ENCODE measurements at regions not wholly inside any gene's neighbourhood (a gene's known extent, or its start where the extent isn't known, plus 50 kb on each side); places are given as distances from the start of the nearest gene placed in this dataset.

DNA sequence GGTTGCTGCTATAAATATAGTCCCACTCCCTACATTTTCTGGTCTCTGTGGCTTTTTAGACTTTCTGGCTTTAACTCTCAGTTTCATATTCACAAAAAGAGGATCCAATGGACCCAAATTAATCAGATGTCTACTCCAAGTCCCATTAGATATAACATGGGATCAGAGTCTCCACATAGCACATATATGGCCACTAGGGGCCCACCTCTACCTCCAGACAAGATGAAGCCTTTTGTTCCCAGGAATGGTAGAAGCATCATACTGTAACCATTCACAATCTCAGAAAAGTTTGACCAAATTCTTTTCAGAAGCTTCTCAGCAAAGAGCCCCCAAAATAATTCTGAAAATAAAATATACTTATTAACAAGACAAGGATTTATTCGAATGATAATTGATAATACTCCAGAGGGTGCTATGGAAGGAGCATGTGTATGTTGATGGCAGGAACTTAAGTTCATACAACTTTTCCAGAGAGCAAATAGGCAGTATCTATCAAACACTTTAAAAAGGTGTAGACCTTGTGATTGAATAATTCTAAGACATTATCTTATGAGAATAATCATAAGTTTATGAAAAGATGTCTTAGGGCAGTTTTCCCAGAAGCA, 382.3 kb upstream of the CRIM1 start:
- H3K79me2 ChIP-seq (ENCODE audit: insufficient read depth, low read depth, low read length): no peaks in the 10 kb centered on the region
- H3K9me2 ChIP-seq (ENCODE audit: insufficient read depth, low read length): no peaks in the 10 kb centered on the region
- no TSS peak for BruUV-seq (replicated peaks)
- H3K4me2 ChIP-seq (ENCODE audit: low read length): no peak overlapping the region
- H3K4me1 ChIP-seq (ENCODE audit: insufficient read depth, low read length, poor library complexity, severe bottlenecking): no peaks in the 10 kb centered on the region
- POLR2A ChIA-PET: no interaction called here
- H3K36me3 ChIP-seq (ENCODE audit: insufficient read depth, low read length): no peaks in the 10 kb centered on the region
- H4K20me1 ChIP-seq (ENCODE audit: insufficient read depth, low read length): no peaks in the 10 kb centered on the region
- H3K4me3 ChIP-seq (ENCODE audit: low read depth, low read length, poor library complexity, severe bottlenecking): no peak overlapping the region
- intact Hi-C loops (cut with micrococcal nuclease; ENCODE audit: unreplicated experiment): no loop called here
- H3K27ac ChIP-seq (ENCODE audit: low read depth, low read length, poor library complexity, severe bottlenecking): no peak overlapping the region
- CTCF ChIA-PET (ENCODE audit: unreplicated experiment): no interaction called here
- DNase-seq (ENCODE audit: low spot score): peak; percentile 22
- no peaks in the 10 kb centered on the region for H3K9me3 ChIP-seq (ENCODE audit: low read length)
- peak; percentile 80 for TF ChIP-seq CTCF (conservative IDR thresholded peaks at IDR 0.05; ENCODE audit: low read length)
- TF ChIP-seq EZH2phosphoT487 (IDR thresholded peaks at IDR 0.05; ENCODE audit: borderline replicate concordance, low read depth, low read length): no peak
- no peak overlapping the region for H2AFZ ChIP-seq (ENCODE audit: low read length)

DNA sequence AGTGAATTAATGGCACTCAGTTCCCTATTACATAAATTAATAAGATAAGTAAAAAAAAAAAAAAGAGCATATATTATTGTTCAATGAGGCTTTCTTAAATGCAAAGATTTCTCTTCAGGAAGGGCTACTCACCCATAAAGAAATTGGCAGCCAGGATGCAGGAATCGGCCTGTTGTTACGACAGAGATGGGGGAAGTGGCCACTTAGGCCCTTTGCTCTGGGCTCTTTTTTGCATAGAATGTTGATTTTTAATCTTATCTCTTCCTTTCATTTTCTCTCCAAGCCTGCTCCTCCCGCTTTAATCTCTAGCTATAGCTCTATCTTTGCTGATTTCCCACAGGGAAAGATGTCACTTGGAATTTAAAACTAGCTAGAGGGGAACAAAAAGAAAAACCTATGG, 391.8 kb upstream of the CRIM1 start:
- no peak overlapping the region for H3K27ac ChIP-seq (ENCODE audit: low read depth, low read length, poor library complexity, severe bottlenecking)
- H4K20me1 ChIP-seq (ENCODE audit: insufficient read depth, low read length): no peaks in the 10 kb centered on the region
- H3K9me2 ChIP-seq (ENCODE audit: insufficient read depth, low read length): no peaks in the 10 kb centered on the region
- ChIA-PET POLR2A (no interaction called here), CTCF (ENCODE audit: unreplicated experiment) (no interaction called here)
- no peaks in the 10 kb centered on the region for H3K36me3 ChIP-seq (ENCODE audit: insufficient read depth, low read length)
- TF ChIP-seq EZH2phosphoT487 (IDR thresholded peaks at IDR 0.05; ENCODE audit: borderline replicate concordance, low read depth, low read length): no peak
- TF ChIP-seq CTCF (conservative IDR thresholded peaks at IDR 0.05; ENCODE audit: low read length): no peak
- H2AFZ ChIP-seq (ENCODE audit: low read length): no peak overlapping the region
- H3K4me2 ChIP-seq (ENCODE audit: low read length): no peak overlapping the region
- no peaks in the 10 kb centered on the region for H3K79me2 ChIP-seq (ENCODE audit: insufficient read depth, low read depth, low read length)
- intact Hi-C loops (cut with micrococcal nuclease; ENCODE audit: unreplicated experiment): no loop called here
- no peak for DNase-seq (ENCODE audit: low spot score)
- H3K4me3 ChIP-seq (ENCODE audit: low read depth, low read length, poor library complexity, severe bottlenecking): no peak overlapping the region
- H3K9me3 ChIP-seq (ENCODE audit: low read length): no peaks in the 10 kb centered on the region
- no peaks in the 10 kb centered on the region for H3K4me1 ChIP-seq (ENCODE audit: insufficient read depth, low read length, poor library complexity, severe bottlenecking)
- BruUV-seq (replicated peaks): no TSS peak

DNA sequence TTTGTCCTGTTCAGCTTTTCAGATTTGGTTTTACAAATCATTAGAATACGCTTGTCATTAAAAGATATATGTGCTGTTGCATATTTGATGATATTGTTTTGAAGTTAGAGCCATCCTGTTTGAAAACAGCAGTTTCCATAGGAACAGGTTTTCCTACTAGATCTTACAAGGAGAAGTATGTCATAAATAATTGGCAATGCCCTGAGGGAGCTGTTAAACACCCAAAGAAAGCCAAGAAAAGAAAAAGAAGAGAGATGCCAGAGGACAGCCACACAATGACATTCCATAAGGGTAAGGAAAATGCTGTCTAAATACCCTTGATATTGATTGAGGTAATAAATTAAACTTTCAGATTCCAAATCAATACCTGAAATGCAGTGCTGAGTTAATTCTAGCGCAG, 392.2 kb upstream of the CRIM1 start:
- H3K4me3 ChIP-seq (ENCODE audit: low read depth, low read length, poor library complexity, severe bottlenecking): no peak overlapping the region
- ChIA-PET POLR2A (no interaction called here), CTCF (ENCODE audit: unreplicated experiment) (no interaction called here)
- no peak overlapping the region for H2AFZ ChIP-seq (ENCODE audit: low read length)
- no peaks in the 10 kb centered on the region for H3K36me3 ChIP-seq (ENCODE audit: insufficient read depth, low read length)
- no peaks in the 10 kb centered on the region for H3K4me1 ChIP-seq (ENCODE audit: insufficient read depth, low read length, poor library complexity, severe bottlenecking)
- no peak overlapping the region for H3K27ac ChIP-seq (ENCODE audit: low read depth, low read length, poor library complexity, severe bottlenecking)
- no peak overlapping the region for H3K4me2 ChIP-seq (ENCODE audit: low read length)
- H3K79me2 ChIP-seq (ENCODE audit: insufficient read depth, low read depth, low read length): no peaks in the 10 kb centered on the region
- H3K9me3 ChIP-seq (ENCODE audit: low read length): no peaks in the 10 kb centered on the region
- BruUV-seq (replicated peaks): no TSS peak
- DNase-seq (ENCODE audit: low spot score): no peak
- no peaks in the 10 kb centered on the region for H4K20me1 ChIP-seq (ENCODE audit: insufficient read depth, low read length)
- intact Hi-C loops (cut with micrococcal nuclease; ENCODE audit: unreplicated experiment): no loop called here
- no peak for TF ChIP-seq CTCF (conservative IDR thresholded peaks at IDR 0.05; ENCODE audit: low read length)
- TF ChIP-seq EZH2phosphoT487 (IDR thresholded peaks at IDR 0.05; ENCODE audit: borderline replicate concordance, low read depth, low read length): no peak
- no peaks in the 10 kb centered on the region for H3K9me2 ChIP-seq (ENCODE audit: insufficient read depth, low read length)

All from OCI-LY7 (cell line).